Right lung (tissue), 2 donors: ENCODE measurements at regions not wholly inside any gene's neighbourhood (a gene's known extent, or its start where the extent isn't known, plus 50 kb on each side); places are given as distances from the start of the nearest gene placed in this dataset.

Experiments
- DNase-seq, 2 donors: peaks; one replicate each; pipeline ENCODE4 v3.0.0-alpha.2; 2013

GRCh38 chr1:192521734-192522133 lies 53.8 kb upstream of the RGS1 start:
- DNase-seq = no peak

- DNase-seq = no peak
Observed at GRCh38 chr1:192522673-192523072, 52.9 kb upstream of the RGS1 start.

- DNase-seq = no peak
Observed at GRCh38 chr1:192524223-192524622, 51.4 kb upstream of the RGS1 start.
